ENCODE measurements at regions not wholly inside any gene's neighbourhood (a gene's known extent, or its start where the extent isn't known, plus 50 kb on each side); places are given as distances from the start of the nearest gene placed in this dataset.

DNA sequence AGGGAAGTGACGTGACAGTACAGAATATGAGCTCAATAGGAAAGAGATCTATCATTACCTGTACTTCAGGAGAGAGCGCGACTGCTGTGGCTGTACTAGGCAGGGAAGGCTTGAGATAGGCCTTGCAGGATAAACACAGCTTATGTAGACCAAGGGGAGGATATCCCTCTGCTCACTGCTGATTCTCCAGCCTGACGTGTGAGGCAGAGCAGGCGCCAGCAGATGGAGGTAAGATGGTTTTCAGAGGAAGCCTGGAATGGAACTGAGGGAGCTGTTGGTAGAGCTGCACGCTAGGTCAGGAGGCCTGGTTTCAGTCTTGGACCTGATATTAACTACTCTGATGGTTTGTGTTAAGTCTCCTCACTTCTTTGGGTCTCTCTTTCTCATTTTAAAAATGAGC lies 291.4 kb downstream of the YTHDC2 start:
- no peak for ATAC-seq

DNA sequence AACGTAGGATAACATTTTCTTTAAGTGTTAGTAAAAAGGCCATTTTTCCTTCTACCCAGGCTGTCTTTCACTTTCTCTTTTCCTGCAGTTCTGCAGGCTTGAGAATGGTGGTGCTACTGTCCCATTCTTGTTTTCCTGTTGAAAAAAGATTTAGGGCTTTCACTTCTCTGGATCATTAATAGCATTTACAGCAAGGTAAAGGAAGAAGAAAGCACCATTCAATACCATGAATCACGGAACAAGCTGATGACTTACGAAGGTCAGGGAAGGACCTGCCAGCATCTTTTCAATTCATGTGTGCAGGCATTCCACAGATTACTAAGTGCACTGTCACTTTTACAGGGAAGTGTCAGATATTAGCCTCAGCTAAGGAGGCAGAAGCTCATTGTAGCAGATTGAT lies 292.8 kb downstream of the YTHDC2 start:
- no peak for ATAC-seq

DNA sequence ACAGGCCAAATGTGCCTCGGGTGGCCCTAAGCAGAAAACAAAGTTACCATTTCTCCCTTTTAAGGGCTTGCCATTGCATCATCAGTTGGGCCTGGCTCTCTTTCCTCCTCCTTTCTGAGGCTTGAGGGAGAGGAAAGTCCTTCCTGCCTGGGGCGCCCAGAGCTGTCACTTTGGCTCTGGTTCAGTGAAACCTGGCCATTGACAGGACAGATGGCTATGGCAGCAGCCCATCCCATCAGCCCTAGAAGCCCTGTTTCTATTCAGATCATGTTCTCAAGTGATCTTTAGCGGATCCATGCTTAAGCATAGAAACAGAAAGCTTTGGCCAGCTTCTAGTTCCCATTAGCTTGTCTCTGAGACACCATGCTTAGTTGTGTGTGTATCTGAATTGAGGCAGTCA lies 293.4 kb downstream of the YTHDC2 start:
- no peak for ATAC-seq

DNA sequence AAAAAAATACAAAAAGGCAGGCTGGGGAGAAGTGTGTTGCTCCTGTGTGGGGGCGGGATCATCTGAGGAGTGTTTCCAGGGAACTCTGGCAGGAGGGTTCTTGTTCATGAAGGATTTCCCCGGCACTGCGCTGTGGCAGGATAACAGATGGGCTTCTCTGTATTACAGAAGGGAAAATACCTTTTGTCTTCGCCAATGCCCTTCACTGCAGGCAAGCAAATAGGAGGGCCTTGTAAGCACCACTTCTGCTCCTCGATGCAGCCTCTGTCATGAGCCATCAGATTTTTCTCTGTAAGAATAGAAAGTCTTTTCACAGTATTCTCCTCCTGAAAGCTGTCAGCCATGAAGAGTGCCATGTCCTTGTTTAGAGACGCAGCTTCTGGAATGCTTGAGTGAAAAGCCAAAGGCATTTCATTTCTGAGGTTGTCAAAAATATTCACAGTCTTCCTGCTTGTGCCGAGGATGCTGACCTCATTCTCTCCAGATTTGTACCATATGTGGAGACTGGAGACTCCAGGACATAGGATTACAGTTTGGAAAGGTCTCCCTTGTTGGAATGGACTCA lies 294.0 kb downstream of the YTHDC2 start:
- ATAC-seq = no peak

DNA sequence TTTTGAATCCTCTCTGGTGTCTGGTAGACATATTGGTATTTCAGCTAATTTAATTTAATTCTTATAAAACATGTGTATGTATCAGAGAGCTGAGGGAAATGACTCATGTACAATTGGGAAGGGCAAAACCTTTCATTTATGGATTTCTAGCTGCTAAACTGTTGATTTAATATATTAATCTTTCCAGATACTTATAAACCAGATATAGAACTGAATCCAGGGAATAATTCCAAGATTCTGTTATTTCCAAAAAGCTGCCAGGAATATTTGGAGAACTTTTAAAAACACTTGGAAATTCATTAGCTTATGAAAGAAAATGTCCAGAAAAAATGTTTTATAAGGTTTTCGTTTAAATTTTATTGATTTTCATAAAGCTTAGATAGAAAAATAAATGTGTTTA lies 295.5 kb downstream of the YTHDC2 start:
- ATAC-seq = no peak

DNA sequence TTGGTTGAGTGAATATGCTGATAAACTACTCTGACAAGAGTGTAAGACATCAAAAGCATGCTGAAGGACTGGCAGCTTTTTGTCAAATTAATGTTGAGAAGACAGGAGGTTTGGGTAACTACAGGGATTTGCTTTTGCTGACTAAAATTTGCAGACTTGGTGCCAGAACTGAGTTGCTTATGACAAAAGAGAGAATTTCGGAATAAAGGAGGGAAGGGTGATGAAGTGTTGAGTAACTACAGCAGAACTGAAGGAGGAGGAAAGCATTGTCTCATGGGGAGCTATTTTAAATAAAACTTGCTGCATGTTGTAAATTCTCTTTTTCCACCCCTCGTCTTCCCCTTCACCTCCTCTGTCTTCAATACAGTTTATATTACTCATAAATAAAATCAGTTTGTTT lies 296.1 kb downstream of the YTHDC2 start:
- no peak for ATAC-seq

DNA sequence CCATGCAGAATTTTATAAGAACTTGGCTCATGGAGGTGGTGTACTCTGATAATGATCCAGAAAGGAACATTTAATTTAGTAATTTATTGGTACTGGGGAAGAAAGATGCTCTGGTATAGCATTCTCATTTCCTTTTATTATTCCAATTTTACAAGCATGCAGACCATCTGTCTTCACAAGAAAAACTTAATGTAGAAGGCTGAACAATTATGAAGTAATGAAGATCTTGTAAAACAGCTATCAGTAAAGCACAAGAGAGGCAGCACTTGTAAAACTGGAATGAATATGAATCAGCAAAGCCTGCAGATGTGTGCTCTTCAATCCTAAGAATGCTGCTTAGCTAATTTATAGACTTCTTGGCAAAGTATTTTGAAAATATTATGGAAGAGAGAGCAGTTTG lies 300.0 kb downstream of the YTHDC2 start:
- ATAC-seq = no peak

DNA sequence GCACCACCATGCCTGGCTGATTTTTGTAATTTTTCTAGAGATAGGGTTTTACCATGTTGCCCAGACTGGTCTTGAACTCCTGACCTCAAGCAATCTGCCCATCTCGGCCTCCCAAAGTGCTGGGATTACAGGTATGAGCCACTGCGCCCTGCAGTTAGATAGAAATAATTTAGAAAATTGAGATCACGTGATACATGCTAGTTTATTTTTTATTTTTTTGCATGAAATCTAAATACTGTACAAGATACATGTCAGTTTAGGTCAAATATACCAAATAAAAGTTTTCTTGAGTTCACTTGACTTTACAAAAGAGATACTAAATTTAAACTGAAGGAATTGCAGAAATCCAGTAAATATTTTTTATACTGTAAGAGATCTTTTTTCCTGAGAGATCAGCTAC lies 304.2 kb downstream of the YTHDC2 start:
- ATAC-seq = no peak

DNA sequence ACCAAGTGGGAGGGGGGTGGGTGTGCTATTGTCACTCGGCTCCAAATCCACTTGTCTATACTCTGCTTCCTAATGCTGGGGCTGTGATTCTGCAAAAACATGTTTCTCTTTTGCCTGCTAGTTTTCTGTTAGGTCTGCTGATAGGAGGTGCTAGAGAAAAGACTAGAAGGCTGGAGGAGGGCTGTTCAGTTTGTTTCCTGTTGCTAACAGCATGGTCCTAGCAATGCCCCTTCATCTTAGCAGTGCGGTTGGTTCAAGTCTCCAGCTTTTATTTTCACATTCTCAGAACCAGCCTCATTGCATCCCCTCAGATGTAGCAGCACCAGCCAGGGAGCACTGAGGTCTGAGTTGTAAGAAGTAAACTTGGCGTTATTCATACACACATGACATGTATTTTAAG lies 310.2 kb downstream of the YTHDC2 start:
- ATAC-seq = no peak

DNA sequence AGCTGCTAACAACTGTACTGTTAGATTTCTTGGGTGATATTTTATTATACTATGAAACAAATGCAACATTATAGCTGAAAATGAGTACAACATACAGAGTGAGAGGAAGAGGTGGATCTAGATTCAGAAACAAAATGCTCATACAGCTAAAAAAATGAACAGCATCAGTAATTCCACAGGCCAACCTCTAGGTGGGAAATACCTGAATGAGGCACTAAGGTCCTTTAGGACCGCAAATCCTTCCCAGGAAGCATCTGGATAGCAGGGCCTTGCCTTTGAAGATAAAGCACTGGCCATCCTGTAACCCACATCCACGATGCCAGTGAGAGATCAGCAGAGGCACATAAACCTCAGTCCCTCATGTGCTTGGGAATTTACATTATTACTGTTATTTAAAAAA lies 310.8 kb downstream of the YTHDC2 start:
- ATAC-seq = no peak

DNA sequence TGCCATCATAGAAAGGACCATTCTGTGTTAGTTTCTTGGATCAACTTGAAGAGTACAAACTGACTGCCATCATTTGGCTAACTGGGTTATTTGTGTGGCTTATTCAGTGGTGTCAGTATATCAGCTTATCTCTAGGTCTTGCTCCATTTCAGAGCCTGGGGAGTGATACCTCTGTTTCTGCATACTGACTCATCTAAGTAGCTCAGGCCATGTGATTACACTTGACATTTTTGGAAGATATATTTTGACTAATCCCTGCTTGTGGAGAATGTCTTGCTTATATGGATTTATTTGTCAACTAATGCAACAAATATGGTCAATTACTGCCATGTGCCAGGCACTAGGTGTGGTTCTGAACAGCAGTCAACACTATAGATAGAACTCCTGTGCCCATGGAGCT lies 311.7 kb downstream of the YTHDC2 start:
- no peak for ATAC-seq

DNA sequence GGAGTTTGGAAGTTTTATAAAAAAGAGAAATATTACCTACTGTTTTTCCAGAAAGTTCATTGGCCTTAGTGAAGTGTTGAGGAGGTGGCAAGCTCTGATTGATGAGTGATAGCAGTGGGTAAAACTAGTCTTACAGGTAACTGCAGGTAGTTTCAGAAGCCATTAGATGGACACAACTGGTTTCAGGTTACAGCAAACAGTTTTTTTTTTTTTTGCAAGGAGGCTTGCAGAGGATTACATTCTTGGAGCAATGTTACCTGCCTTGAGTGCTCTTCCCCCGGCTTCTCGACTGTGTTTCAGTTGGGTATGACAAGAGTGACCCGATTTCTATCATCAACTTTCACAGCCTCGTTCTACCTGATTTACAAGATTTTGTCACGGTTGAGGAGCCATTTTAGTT lies 333.4 kb downstream of the YTHDC2 start:
- ATAC-seq = no peak

DNA sequence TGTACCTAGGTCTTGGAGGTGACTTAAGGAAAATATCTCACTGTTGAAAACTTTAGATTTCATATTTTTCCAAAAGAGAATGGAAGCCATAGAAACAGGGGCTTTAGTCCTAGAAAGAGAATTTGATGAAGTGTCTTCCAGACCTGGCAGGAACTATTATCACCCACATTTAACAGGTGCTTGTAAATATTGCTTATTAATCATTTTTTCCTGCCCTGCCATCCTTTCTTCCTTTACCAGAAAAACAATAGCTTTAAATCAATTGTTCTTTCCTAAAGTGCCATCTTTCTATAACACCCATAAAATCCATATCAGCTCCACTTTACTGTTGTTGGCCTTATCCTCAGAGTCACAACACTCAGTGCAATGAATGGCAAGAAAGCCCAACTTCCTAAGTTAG lies 350.9 kb downstream of the YTHDC2 start:
- no peak for ATAC-seq

DNA sequence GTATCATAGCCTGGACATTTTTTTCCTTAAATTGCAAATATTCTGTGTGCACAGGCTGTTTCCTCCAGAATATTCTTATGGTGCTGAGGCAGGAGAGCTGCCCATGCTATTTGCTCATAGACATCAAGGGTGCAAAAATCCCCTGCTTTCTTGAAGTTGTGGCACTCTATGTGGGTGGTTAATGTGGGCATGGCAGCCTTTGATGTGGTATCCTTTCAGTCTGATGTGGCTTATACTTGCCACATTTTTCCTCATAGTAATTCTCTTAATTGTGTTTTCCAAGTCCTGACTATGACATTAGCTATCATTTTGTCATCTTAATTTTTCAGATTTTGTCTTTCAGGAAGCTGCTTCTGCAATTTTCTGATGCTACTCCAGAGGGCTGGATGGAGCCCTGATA lies 353.3 kb downstream of the YTHDC2 start:
- no peak for ATAC-seq

DNA sequence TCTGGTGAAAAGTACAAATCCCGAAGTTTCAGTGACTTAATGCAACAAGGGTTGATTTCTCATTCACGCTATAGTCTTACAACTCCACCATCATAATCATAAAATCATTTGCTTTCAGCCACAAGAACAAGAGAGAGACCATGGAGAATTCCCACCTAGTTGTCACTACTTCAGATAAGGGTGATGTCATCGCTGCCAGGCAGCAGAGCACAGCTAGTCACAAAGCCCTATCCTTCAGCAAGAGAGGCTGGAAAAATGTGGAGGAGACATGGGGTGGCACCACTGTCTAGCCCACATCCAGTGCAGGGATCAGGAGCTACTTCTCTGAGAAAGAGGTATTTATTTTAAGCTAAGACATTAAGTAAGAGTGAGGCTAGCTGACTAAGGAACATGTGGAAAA lies 356.1 kb downstream of the YTHDC2 start:
- ATAC-seq = no peak

DNA sequence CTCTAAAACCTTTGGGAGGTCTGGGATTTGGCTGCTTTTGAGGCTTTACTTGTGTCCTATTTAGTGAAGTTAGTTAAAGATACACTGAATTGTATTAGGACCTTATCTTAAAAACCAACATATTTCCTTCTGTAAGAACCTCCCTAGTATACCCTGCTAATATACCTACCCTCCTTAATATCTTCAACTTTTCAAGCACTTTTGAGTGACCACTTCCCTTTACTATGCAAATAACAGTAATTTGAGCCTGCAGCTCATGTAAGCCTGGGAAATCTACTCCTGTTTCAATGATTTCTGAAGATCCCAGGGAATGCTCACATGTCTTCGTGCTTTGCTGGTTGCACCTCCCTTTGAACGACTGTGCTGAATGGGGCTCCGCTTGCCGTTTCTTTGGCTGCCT lies 358.5 kb downstream of the YTHDC2 start:
- ATAC-seq = no peak

DNA sequence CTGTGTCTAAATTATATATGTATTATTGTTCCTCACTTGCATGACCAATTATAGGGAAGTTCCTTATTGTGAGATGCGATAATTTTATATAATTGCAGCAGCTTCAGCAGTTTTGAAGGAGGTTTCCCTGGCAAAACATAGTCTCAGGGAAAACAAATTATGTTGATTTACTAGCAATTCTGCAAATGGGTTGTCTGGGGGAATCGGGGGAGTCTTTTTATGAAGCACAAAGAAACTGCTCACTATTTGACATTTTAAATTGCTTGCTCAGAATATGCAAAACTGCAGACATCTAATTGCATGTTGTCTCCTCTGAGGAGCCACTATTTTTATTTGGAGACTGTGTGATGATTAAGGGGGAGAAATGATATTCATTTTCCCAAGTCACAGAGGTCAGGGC lies 361.6 kb downstream of the YTHDC2 start:
- ATAC-seq = no peak

DNA sequence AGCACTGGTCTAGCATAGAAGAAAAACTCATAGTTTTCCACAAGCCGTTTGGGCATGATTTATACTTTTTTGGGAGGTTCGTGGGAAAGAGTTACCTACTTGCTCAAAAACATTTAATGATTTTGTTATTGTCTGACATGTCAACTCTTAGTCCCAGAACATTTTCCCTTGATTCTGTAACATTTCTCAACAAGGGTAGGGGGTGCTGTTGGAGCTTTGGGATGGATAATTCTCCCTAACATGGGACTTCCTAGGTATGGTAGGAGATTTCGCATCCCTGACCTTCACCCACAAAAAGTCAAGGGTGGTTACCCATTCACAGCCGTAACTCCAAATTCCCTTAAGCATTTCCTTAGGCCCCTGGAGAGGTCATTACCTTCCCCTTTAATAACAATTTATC lies 378.0 kb downstream of the YTHDC2 start:
- ATAC-seq = no peak

DNA sequence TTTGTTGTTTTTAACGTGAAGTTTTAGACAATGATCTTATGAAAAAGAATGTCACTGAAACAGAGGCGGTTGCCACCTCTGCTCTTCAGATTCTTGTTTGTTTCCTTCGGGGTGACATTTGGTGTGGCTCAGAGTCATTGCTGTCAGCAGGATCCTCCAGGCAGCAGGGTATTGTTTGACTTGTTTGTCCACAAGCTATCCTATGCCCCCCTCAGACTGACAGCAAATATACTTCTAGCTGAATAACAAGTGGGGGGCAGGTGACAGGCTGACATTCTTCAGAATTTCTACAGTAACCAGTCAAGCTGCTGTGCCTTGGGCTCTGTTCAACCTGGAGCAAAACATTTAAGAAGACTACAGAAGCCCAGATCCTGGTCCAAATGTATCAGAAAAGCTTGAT lies 383.3 kb downstream of the YTHDC2 start:
- no peak for ATAC-seq

DNA sequence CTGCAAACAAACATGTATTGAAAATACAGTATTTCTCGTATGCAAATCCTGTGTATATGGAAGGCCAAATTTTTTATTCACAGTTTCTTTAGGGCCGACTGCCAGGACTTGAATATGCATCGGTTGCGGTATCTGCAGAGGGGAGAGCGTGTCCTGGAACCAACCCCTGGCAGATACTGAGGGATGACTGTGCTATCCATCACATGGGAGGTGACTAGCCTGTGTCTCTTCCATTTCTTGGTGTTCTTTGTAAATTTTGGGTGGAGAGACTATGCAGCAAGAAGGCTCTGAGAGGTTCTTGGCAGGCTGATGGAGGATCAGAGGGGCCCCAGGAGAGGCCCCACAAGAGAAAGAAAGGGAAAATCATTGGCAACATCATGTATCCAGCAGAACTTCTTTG lies 384.3 kb downstream of the YTHDC2 start:
- no peak for ATAC-seq

DNA sequence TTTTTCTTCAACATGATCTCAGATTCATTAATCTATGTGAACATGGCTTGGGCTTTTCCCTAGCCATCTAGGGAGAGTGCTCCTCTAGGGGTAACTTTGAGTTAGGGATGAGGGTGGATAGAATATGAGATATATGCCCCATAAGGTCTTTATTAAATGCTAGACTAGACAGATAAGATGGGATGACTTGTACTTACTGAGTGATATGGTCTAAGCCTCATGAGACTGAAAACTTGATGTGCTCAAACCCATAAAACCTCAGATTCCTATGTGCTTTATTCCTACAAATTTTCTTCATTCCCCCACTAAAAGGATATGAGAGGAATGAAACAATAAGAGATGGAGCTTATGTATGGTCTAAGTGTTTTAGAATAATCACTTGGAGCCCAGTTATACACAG lies 386.6 kb downstream of the YTHDC2 start:
- ATAC-seq = no peak

DNA sequence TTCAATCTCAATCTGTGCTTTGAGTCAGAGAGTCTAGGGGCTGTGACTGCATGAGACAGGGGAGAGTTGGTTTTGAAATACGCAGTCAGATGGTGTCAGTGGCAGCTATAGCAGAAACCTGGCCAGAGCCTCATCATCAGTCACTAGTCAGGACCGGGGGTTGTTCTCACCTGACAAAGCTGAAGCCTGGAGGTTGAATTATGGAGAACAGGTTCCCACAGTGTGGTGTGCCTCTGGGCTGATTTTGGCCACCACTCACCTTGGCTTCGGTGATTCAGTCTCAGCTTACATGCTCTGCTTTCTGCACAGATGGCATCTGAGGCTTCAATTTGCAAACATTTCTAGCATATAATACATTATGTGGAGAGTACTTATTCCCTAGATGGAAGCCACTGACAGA lies 387.3 kb downstream of the YTHDC2 start:
- ATAC-seq = no peak

DNA sequence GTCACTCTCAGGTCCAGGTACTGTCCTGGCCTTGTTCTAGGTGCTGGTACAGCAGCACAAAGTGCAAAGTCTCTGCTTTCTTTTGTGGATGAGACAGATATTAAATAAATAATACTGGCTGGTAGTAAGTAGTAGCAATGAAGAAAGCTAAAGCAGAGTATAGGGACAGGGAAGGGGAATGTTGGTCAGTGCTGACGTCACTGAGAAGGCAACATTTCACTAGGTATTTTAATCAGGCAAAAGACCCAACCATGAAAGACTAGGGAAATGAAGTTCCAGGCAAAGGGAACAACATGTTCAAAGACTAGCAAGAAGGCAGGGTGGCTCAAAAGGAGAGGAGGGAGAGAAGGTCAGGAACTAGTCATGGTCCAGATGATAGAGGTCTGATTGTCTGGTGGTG lies 388.2 kb downstream of the YTHDC2 start:
- ATAC-seq = no peak

DNA sequence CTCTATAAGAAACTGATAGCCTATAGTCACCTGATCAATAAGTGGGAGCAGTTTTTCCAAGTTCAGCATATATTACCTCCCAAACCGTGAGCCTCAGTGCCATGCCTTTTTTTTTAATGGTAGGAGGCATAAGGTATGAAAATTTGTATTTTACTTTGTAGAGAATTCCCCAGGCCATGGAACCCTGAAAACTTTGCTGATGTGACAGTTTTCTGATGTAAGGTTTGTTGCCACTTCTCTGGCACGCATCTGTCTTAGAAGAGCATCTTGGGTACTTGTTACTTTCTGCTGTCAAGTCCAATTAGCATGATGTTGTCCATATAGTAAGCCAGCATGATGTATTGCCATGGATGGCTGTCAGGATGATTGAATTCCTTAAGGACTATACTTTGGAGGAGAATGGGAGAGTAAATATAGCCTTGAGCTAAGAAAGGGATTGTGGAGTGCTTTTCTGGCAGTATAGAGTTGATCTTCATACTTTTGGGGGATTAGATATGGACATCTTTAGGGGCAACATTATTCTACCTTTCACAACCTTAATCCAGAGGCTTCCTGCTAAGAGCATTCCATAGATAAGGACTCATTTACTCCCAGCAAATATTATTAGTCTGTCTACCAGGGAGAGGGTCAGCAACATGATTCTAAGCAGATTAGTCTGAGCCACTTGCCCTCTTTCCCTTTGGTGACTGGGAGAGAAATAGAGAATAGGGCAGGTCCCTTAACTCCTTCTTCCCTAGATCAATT lies 389.6 kb downstream of the YTHDC2 start:
- no peak for ATAC-seq

DNA sequence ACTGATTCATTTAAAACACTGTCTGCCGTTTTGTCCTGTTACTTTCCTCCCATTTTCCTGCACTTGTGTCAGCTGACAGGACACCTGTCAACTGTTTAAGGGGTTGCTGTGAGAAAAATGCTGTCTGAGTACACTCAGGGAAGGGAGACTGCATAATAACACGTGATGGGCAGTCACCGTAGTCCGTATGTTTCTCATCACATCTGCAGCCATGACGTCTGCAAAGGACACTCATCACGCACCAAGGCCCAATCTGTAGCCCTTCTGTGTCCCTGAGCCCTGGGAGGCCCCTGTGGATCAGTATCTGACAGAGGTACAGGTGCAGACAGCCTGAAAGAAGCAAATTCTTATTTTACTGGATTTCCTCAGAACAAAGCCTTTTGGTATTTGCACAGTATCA lies 396.3 kb downstream of the YTHDC2 start:
- no peak for ATAC-seq
